Smooth muscle cell (in vitro differentiated cells): ENCODE measurements at regions not wholly inside any gene's neighbourhood (a gene's known extent, or its start where the extent isn't known, plus 50 kb on each side); places are given as distances from the start of the nearest gene placed in this dataset.
A peak's percentile ranks its signal among the peaks of the same experiment; 100 is the strongest.
"Not testable (repeated sequence)": the region's sequence is repeated elsewhere in the genome, so short reads cannot be mapped to it uniquely, and the experiment has no call there.

Experiments used
- DNase-seq: peaks from one replicate; lab custom pipeline; 2025; ENCODE audit not compliant: unreplicated experiment; lab: John Stamatoyannopoulos, UW
- H2AFZ ChIP-seq: fragments of 200-600 bp; sonication (generic); 2 replicates; pipeline ENCODE4 v1.6.0; 2016; ENCODE audit warnings: antibody characterized with exemption, low read depth, mild to moderate bottlenecking
- H3F3A ChIP-seq: fragments of 200-600 bp; sonication (generic); 2 replicates; pipeline ENCODE4 v1.6.0; 2017; ENCODE audit warnings: antibody characterized with exemption, low read depth
- H3K27ac ChIP-seq: fragments of 200-600 bp; sonication (generic); 2 replicates; pipeline ENCODE4 v1.5.1; 2016; ENCODE audit warnings: low read depth, mild to moderate bottlenecking
- H3K27me3 ChIP-seq: fragments of 200-600 bp; sonication (generic); 2 replicates; pipeline ENCODE4 v1.6.1; 2016; ENCODE audit warnings: low read depth, mild to moderate bottlenecking
- H3K36me3 ChIP-seq: fragments of 200-600 bp; sonication (generic); 2 replicates; pipeline ENCODE4 v1.5.1; 2016; ENCODE audit warnings: low read depth
- H3K4me1 ChIP-seq: fragments of 200-600 bp; sonication (generic); 2 replicates; pipeline ENCODE4 v1.5.1; 2016; ENCODE audit warnings: low read depth
- H3K4me2 ChIP-seq: fragments of 200-600 bp; sonication (generic); 2 replicates; pipeline ENCODE4 v1.6.0; 2016; ENCODE audit warnings: mild to moderate bottlenecking
- H3K4me3 ChIP-seq: fragments of 200-600 bp; sonication (generic); 2 replicates; pipeline ENCODE4 v1.5.1; 2016; ENCODE audit warnings: mild to moderate bottlenecking
- H3K79me2 ChIP-seq: fragments of 200-600 bp; sonication (generic); 2 replicates; pipeline ENCODE4 v1.6.0; 2016; ENCODE audit warnings: low read depth, mild to moderate bottlenecking
- H3K9ac ChIP-seq: fragments of 200-600 bp; sonication (generic); 2 replicates; pipeline ENCODE4 v1.6.0; 2016; ENCODE audit warnings: low read depth
- H3K9me3 ChIP-seq: fragments of 200-600 bp; sonication (generic); replicated peaks from 2 replicates; pipeline ENCODE4 v1.5.1; 2016; ENCODE audit warnings: low read depth
- H4K20me1 ChIP-seq: fragments of 200-600 bp; sonication (generic); 2 replicates; pipeline ENCODE4 v1.6.0; 2016; ENCODE audit warnings: low read depth
- CTCF ChIP-seq: fragments of 200-600 bp; sonication (generic); IDR thresholded peaks from 2 replicates; pipeline ENCODE4 v1.5.1; 2017; ENCODE audit warnings: borderline replicate concordance, mild to moderate bottlenecking, antibody characterized with exemption; ENCODE audit not compliant: insufficient read depth, poor library complexity, severe bottlenecking
- WGBS: methylation state at CpG from one replicate; pipeline ENCODE4 v1.1.7; 2016; ENCODE audit warnings: low lambda C conversion rate; 5-methylcytosine and 5-hydroxymethylcytosine counted together

- H3K4me1 ChIP-seq, result peaks cover 31% of the 10 kb centered on the region
- no peak for DNase-seq
- H3F3A ChIP-seq, result peaks cover 38% of the 10 kb centered on the region
- H3K9ac ChIP-seq, result peak overlapping the region; percentile 91
- no peaks in the 10 kb centered on the region for H3K27me3 ChIP-seq
- H3K36me3 ChIP-seq, result no peaks in the 10 kb centered on the region
- no peak overlapping the region for H3K4me3 ChIP-seq
- peak overlapping the region; percentile 60 for H2AFZ ChIP-seq
- TF ChIP-seq CTCF, result no peak
- peak overlapping the region; percentile 75 for H3K4me2 ChIP-seq
- peak overlapping the region; percentile 99 for H3K27ac ChIP-seq
- 45% methylated on average over 7 of the region's 7 CpGs for WGBS
- no peaks in the 10 kb centered on the region for H3K79me2 ChIP-seq
- H3K9me3 ChIP-seq, result no peaks in the 10 kb centered on the region
- no peaks in the 10 kb centered on the region for H4K20me1 ChIP-seq
Observed at GRCh38 chr10:4240608-4241197, 455.7 kb upstream of the KLF6 start.

GRCh38 chr10:4239186-4239585, 454.2 kb upstream of the KLF6 start:
- no peaks in the 10 kb centered on the region for H4K20me1 ChIP-seq
- no peaks in the 10 kb centered on the region for H3K27me3 ChIP-seq
- no peaks in the 10 kb centered on the region for H3K9me3 ChIP-seq
- peaks cover 31% of the 10 kb centered on the region for H3K4me1 ChIP-seq
- H3K79me2 ChIP-seq, result no peaks in the 10 kb centered on the region
- no peak overlapping the region for H2AFZ ChIP-seq
- peak overlapping the region; percentile 99 for H3K27ac ChIP-seq
- no peak for DNase-seq
- no peak for TF ChIP-seq CTCF
- no peaks in the 10 kb centered on the region for H3K36me3 ChIP-seq
- H3K9ac ChIP-seq, result no peak overlapping the region
- 89% methylated on average over 3 of the region's 3 CpGs for WGBS
- H3F3A ChIP-seq, result peaks cover 31% of the 10 kb centered on the region
- no peak overlapping the region for H3K4me3 ChIP-seq
- H3K4me2 ChIP-seq, result no peak overlapping the region

- H3K36me3 ChIP-seq, H3K79me2 ChIP-seq, H3K9ac ChIP-seq, DNase-seq, H3K4me3 ChIP-seq, H3K9me3 ChIP-seq, H2AFZ ChIP-seq, H3K27ac ChIP-seq, H4K20me1 ChIP-seq, H3K27me3 ChIP-seq, H3K4me2 ChIP-seq: not testable (repeated sequence)
- H3F3A ChIP-seq, result peaks cover 38% of the 10 kb centered on the region
- WGBS, result 98% methylated on average over 2 of the region's 2 CpGs
- peaks cover 16% of the 10 kb centered on the region for H3K4me1 ChIP-seq
Observed at GRCh38 chr10:4236905-4237304, 451.9 kb upstream of the KLF6 start.

GRCh38 chr10:4234661-4235060, 449.7 kb upstream of the KLF6 start:
- Histone ChIP-seq H3F3A (peaks cover 29% of the 10 kb centered on the region), H3K27ac (no peak overlapping the region), H3K9me3 (no peaks in the 10 kb centered on the region), H3K9ac (no peak overlapping the region), H2AFZ (no peak overlapping the region), H3K4me1 (no peaks in the 10 kb centered on the region), H3K27me3 (no peaks in the 10 kb centered on the region), H3K36me3 (no peaks in the 10 kb centered on the region), H3K79me2 (no peaks in the 10 kb centered on the region), H3K4me2 (no peak overlapping the region), H4K20me1 (no peaks in the 10 kb centered on the region), H3K4me3 (no peak overlapping the region)
- no peak for TF ChIP-seq CTCF
- 48% methylated on average over 8 of the region's 8 CpGs for WGBS
- no peak for DNase-seq
